H4 (cell line): ENCODE measurements at regions not wholly inside any gene's neighbourhood (a gene's known extent, or its start where the extent isn't known, plus 50 kb on each side); places are given as distances from the start of the nearest gene placed in this dataset.

Experiments used
- DNase-seq: peaks from one replicate; pipeline ENCODE4 v3.0.0-alpha.2; 2015; ENCODE audit warnings: low spot score

GRCh38 chr3:146839727-146840375, 234.7 kb upstream of the PLSCR5 start:
- no peak for DNase-seq

GRCh38 chr3:146838221-146838620, 233.1 kb upstream of the PLSCR5 start:
- DNase-seq: no peak

DNA sequence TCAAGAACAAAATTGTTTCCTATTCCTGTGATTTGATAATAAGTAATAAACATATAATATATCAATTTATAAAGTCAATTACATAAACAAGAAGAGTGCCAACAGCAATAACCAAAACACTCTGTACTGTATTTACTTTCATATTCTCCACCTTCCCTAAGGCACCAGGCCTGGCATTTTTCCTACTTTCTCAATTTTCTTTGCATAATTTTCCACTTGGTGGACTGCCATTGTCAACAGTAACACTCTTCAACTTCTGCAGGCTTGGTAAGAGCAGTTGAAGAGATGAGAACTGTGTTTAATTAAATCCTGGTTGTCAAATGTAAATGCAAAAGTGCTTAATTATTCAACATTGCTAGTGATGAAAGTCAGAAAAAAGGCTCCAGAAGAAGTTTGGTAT, 229.8 kb upstream of the PLSCR5 start:
- no peak for DNase-seq

DNA sequence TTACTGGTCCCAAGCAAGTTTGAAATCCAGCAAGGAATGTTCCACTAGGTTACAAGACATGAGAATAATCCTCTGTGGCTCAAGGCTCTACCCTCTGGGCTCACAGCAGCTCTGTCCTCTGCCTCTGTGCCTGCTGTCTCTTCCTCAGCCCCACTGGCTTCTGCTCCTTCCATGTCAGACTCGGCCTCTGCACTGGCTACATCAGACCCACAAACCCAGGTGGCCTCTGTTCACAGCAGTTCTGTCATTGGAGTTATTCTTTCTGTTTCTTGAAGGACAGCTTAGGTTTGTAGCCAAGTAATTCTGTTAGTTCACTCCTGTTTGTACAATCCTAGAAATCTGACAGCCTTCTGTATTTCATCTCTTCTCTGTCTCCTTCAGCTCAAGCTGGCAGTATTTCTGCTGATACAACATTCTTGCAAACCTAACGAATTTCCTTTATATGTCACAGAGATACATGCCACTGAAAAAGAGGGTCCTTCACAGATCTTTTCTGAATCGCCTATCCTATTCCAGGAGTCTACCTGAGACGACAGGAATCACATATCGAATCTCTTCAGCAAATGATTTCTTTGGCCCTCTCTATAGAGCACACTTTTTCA, 227.8 kb upstream of the PLSCR5 start:
- no peak for DNase-seq

GRCh38 chr3:146831659-146832058, 226.5 kb upstream of the PLSCR5 start:
- no peak for DNase-seq

GRCh38 chr3:146830231-146830630, 225.1 kb upstream of the PLSCR5 start:
- DNase-seq: no peak

DNA sequence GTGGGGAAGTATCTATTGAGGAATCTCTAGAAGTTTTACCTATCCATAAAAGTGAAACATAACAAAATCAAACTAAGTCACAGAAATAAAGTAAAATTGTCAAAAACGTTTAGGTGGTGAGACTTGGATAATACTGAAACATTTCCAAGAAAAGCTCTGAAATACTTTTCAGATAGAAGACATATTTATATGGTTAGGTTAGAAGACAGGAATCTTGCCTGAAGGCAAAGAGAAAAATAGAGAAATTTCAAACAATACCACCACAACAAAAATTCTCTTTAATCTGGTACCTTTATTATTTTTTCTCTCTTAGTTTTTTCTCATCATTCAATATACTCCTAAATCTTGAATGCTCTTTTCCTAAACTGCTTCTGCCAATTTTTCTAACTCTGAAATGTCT, 222.7 kb upstream of the PLSCR5 start:
- no peak for DNase-seq

- DNase-seq: no peak
Measured at GRCh38 chr3:146823622-146824021, 218.5 kb upstream of the PLSCR5 start.

GRCh38 chr3:146818866-146819265, 213.7 kb upstream of the PLSCR5 start:
- no peak for DNase-seq

DNA sequence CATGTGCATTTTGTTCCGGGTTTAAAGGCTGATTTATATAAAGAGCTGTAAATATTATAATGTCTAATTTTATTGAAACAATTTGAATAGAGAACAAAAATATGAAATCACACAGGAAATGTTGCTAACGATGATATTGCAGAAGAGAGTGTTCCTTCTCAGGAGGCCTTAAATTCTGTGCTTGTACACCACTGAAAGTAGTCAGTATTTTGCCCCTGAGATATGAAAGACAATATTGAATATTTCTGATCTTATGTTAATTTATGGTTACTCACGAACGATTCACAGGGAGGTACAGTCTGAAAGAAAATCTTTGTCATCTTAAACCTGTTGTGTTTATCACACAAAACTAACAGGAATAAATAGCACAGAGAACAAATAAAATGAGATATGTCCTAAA, 213.2 kb upstream of the PLSCR5 start:
- no peak for DNase-seq

DNA sequence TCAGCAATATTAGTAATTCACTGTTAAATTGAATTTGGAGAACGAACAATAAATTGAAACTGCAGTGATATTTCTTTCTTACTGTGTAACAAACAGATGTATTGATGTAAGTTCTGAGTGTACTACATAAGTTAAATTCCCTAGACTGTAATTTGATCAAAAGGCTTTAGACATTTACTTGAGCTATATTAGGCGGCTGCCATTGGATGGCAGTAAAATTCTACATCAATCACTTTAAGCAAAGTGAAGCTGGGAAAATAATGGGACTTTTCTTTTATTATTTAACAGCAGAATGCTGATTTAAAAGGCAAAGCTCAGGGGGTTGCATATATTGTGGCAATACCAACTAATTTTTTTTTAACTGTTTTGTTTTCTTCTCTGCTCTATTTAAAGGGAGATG, 212.6 kb upstream of the PLSCR5 start:
- DNase-seq: peak; percentile 34

- DNase-seq: no peak
Measured at GRCh38 chr3:146814601-146815315, 209.6 kb upstream of the PLSCR5 start.

DNA sequence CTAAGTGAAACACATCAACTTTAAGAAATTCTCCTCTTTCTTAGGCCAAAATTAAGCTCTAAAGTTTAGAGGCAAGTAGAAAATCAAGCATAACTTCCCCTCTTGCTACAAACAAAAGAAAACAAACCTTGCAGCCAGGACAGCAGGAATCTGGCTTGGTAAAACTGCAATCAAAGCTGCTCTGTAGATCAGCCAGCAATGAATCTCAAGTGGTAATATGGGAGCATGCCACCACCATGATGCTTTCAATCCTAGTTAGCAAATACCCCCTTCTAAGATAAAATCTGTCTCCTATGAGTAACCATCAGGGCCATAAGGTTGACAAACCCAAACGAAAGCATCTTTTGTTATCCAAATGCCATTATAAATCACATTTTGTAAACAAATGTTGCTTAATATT, 208.3 kb upstream of the PLSCR5 start:
- no peak for DNase-seq

- peak; percentile 9 for DNase-seq
Measured at GRCh38 chr3:146803745-146804144, 198.6 kb upstream of the PLSCR5 start.

DNA sequence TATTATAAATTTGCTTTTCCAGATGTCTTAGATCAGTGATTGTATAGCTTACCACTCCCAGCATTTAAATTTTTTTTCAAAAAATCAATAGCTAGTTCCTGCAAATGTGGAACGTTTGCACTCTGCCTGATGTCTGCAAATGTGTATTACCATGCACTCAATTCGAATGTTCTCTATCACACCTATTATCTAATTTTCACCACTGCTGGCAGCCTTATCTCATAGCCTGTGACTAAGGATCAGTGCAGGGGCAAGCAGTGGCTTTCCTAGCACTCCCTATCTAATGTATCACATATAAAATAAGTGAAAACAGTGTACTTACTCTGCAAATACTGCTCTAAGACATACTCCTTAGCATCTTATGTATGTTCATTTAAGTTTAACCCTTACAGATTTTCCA, 196.3 kb upstream of the PLSCR5 start:
- no peak for DNase-seq

GRCh38 chr3:146800484-146800883, 195.3 kb upstream of the PLSCR5 start:
- DNase-seq: no peak

GRCh38 chr3:146796078-146796477, 190.9 kb upstream of the PLSCR5 start:
- DNase-seq: no peak

- no peak for DNase-seq
Measured at GRCh38 chr3:146783446-146783845, 178.3 kb upstream of the PLSCR5 start.

DNA sequence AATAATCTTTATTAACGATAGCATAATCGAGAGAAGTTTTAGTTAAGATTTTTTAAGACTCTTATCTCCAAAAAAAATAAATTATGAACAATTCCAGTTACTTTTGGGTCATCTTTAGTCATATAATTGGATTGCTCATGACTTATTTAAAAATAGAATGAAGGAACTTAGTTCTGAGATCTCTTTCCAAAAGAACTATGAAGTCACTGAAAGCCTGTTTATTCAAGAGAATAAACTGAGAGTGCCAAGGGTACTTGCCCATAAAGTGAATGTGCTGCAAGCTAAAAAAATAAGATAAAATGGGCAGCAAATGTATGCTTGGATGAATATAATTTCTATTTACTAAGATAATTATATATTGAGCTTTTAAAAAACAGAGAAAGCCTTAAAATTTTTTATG, 176.5 kb upstream of the PLSCR5 start:
- no peak for DNase-seq

- no peak for DNase-seq
Measured at GRCh38 chr3:146781059-146781458, 175.9 kb upstream of the PLSCR5 start.

DNA sequence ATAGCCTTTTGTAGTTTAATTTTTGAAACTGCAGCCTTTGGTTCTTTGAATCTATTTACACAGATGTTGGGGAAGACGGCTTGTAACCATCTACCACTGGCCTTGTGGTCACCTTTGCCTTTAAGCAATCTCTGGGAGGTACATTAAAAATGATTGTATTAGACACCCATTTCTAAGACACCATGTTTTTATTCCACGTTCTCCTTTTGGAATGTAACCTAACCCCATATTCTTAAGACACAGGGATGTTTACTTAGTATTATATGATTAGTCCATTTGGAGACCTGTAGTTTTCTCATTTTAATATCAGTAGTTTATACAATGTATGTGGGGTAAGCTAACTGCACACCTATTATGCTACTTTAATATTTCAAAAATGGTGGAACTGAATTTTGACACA, 175.1 kb upstream of the PLSCR5 start:
- no peak for DNase-seq

DNA sequence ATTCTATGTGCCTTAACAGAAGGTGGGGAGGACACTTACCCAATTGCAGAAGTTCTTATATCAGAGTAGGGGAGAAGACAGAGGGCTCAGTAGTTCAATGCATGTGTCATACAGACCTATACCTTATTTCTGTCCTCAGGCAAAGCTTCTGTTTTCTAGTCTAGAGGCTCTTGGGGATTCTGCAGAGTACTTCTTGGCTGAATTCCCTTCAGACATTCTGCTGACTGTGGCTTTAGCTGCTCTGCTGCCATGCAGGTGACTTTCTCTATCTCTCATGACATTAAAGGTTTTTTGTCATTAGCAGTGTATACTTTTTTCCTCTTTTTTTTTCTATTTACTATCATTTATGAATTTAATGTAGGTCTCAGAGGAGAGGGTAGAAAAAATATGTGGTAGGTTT, 172.8 kb upstream of the PLSCR5 start:
- no peak for DNase-seq

DNA sequence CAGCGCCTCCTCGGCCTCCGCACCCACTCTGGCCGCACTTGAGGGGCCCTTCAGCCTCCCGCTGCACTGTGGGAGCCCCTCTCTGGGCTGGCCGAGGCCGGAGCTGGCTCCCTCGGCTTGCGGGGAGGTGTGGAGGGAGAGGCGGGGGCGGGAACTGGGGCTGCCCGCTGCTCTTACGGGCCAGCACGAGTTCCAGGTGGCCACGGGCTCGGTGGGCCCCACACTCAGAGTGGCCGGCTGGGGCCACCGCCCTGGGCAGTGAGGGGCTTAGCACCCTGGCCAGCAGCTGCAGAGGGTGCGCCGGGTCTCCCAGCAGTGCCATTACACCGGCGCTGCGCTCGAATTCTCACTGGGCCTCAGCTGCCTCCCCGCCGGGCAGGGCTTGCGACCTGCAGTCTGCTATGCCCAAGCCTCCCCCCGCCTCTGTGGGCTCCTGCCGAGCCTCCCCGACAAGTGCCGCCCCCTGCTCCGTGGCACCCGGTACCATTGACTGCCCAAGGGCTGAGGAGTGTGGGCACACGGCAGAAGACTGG, 167.1 kb upstream of the PLSCR5 start:
- DNase-seq: no peak
